ENCODE measurements at regions not wholly inside any gene's neighbourhood (a gene's known extent, or its start where the extent isn't known, plus 50 kb on each side); places are given as distances from the start of the nearest gene placed in this dataset.

DNA sequence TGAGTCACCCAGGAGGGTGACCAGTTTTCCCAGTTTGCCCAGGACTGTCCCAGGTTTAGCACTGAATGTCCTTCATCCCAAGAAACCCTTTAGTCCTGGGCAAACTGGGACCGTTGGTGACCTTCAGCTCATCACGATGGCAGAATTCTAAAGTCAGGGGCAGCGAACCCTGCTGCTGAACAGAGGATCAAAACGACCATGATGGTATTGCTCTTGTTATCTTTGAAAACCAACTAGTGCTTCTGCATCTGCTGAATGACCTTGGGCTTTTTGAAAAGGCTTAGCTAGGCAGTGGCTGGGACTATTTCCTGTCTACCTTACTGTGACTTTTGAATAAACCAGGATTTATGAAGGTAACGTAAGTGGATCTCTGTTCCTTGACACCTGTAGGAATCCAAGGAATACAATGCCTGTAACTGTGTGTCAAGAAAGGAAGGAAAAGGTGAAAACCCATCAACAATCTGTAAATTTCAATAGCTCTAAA is 281.9 kb downstream of the SOX9 start:
- Histone ChIP-seq H3K27ac (ENCODE audit: low read depth, low read length) (no peak overlapping the region), H2AFZ (ENCODE audit: low read depth, low read length, severe bottlenecking) (no peak overlapping the region), H3F3A (ENCODE audit: insufficient read depth) (no peaks in the 10 kb centered on the region), H4K20me1 (ENCODE audit: low read depth, low read length) (no peaks in the 10 kb centered on the region), H3K4me2 (ENCODE audit: low read depth, low read length, poor library complexity, severe bottlenecking) (no peak overlapping the region), H3K9ac (ENCODE audit: low read length) (no peak overlapping the region), H3K4me3 (ENCODE audit: insufficient read depth, low read length, poor library complexity, severe bottlenecking) (no peak overlapping the region), H3K9me2 (replicated peaks; ENCODE audit: insufficient read depth, low read length) (no peaks in the 10 kb centered on the region), H3K27me3 (ENCODE audit: low read length) (no peaks in the 10 kb centered on the region), H3K79me2 (ENCODE audit: insufficient read depth, low read length) (no peaks in the 10 kb centered on the region), H3K9me3 (ENCODE audit: insufficient read depth, low read length) (no peaks in the 10 kb centered on the region), H3K36me3 (ENCODE audit: low read length) (no peaks in the 10 kb centered on the region)
- TF ChIP-seq, protein P1, sequence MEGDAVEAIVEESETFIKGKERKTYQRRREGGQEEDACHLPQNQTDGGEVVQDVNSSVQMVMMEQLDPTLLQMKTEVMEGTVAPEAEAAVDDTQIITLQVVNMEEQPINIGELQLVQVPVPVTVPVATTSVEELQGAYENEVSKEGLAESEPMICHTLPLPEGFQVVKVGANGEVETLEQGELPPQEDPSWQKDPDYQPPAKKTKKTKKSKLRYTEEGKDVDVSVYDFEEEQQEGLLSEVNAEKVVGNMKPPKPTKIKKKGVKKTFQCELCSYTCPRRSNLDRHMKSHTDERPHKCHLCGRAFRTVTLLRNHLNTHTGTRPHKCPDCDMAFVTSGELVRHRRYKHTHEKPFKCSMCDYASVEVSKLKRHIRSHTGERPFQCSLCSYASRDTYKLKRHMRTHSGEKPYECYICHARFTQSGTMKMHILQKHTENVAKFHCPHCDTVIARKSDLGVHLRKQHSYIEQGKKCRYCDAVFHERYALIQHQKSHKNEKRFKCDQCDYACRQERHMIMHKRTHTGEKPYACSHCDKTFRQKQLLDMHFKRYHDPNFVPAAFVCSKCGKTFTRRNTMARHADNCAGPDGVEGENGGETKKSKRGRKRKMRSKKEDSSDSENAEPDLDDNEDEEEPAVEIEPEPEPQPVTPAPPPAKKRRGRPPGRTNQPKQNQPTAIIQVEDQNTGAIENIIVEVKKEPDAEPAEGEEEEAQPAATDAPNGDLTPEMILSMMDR (IDR thresholded peaks at IDR 0.05; ENCODE audit: insufficient read depth, low read length, poor library complexity, severe bottlenecking), result no peak
- TF ChIP-seq EZH2phosphoT487 (conservative IDR thresholded peaks at IDR 0.05; ENCODE audit: low read length), result no peak

DNA sequence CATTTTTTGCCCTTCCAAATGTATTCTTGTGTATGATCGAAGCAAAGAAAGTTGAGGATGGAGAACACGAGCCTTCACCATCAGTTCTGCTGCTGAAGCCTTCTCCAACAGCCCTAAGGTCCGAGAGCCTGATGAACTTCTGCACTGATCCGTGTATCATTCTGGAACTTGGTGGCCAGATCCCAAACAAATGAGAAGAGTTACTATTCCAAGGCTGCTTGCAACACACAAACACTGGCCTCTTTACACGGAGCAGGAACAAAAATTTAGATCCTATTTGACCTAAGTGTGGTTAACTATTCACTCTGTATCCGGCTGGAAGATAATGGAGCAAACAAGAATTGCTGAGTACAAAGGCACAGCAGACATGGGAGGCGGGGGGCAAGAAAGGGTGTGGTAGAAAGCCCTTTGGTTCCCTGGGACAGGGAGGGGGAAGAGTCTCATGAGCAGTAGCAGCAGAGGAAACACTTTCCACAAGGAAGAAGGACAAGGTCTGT is 282.9 kb downstream of the SOX9 start:
- Histone ChIP-seq H3K9me2 (replicated peaks; ENCODE audit: insufficient read depth, low read length) (no peaks in the 10 kb centered on the region), H3K27ac (ENCODE audit: low read depth, low read length) (no peak overlapping the region), H3K36me3 (ENCODE audit: low read length) (no peaks in the 10 kb centered on the region), H3K9me3 (ENCODE audit: insufficient read depth, low read length) (no peaks in the 10 kb centered on the region), H3K27me3 (ENCODE audit: low read length) (no peaks in the 10 kb centered on the region), H3K4me3 (ENCODE audit: insufficient read depth, low read length, poor library complexity, severe bottlenecking) (no peak overlapping the region), H2AFZ (ENCODE audit: low read depth, low read length, severe bottlenecking) (no peak overlapping the region), H3K9ac (ENCODE audit: low read length) (no peak overlapping the region), H3K79me2 (ENCODE audit: insufficient read depth, low read length) (no peaks in the 10 kb centered on the region), H4K20me1 (ENCODE audit: low read depth, low read length) (no peaks in the 10 kb centered on the region), H3F3A (ENCODE audit: insufficient read depth) (no peaks in the 10 kb centered on the region), H3K4me2 (ENCODE audit: low read depth, low read length, poor library complexity, severe bottlenecking) (no peak overlapping the region)
- TF ChIP-seq, protein P1 (IDR thresholded peaks at IDR 0.05; ENCODE audit: insufficient read depth, low read length, poor library complexity, severe bottlenecking), result no peak
- TF ChIP-seq EZH2phosphoT487 (conservative IDR thresholded peaks at IDR 0.05; ENCODE audit: low read length), result no peak

DNA sequence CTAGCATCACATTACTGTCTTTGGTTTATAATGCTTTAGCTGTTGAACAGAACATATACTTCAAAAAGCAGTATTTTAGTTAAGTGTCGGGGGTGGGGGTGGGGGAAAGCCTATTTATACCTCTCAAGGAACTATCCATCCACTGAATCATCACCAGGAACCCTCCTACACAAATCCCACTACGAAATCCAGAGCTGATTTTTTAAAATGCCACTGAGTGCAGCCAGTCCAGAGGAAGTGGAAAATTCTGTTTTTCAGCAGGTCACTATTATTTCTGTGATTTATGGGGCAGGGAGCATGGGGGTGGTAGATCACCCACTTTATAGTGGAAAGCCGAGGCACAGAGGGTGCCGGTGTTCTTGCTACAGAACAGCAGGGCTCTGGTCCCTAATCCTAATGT is 284.1 kb downstream of the SOX9 start:
- no peak overlapping the region for H3K27ac ChIP-seq (ENCODE audit: low read depth, low read length)

More for the DNA sequence above, 284.1 kb downstream of the SOX9 start:
- Histone ChIP-seq H3K4me2 (ENCODE audit: low read depth, low read length, poor library complexity, severe bottlenecking) (no peak overlapping the region), H3K36me3 (ENCODE audit: low read length) (no peaks in the 10 kb centered on the region), H3F3A (ENCODE audit: insufficient read depth) (no peaks in the 10 kb centered on the region), H3K9ac (ENCODE audit: low read length) (no peak overlapping the region), H3K27me3 (ENCODE audit: low read length) (no peaks in the 10 kb centered on the region), H3K9me3 (ENCODE audit: insufficient read depth, low read length) (no peaks in the 10 kb centered on the region), H3K79me2 (ENCODE audit: insufficient read depth, low read length) (no peaks in the 10 kb centered on the region), H3K9me2 (replicated peaks; ENCODE audit: insufficient read depth, low read length) (no peaks in the 10 kb centered on the region), H2AFZ (ENCODE audit: low read depth, low read length, severe bottlenecking) (no peak overlapping the region), H3K4me3 (ENCODE audit: insufficient read depth, low read length, poor library complexity, severe bottlenecking) (no peak overlapping the region), H4K20me1 (ENCODE audit: low read depth, low read length) (no peaks in the 10 kb centered on the region)
- TF ChIP-seq EZH2phosphoT487 (conservative IDR thresholded peaks at IDR 0.05; ENCODE audit: low read length), result no peak
- TF ChIP-seq, protein P1 (IDR thresholded peaks at IDR 0.05; ENCODE audit: insufficient read depth, low read length, poor library complexity, severe bottlenecking), result no peak
